GM19395 (cell line): ENCODE measurements at regions not wholly inside any gene's neighbourhood (a gene's known extent, or its start where the extent isn't known, plus 50 kb on each side); places are given as distances from the start of the nearest gene placed in this dataset.
A peak's percentile ranks its signal among the peaks of the same experiment; 100 is the strongest.

Experiments used
- ATAC-seq: cut with Tn5 transposase; IDR thresholded peaks from one replicate; pipeline ENCODE4 v1.9.1; 2021; ENCODE audit warnings: mild to moderate bottlenecking, moderate library complexity; ENCODE audit not compliant: unreplicated experiment

DNA sequence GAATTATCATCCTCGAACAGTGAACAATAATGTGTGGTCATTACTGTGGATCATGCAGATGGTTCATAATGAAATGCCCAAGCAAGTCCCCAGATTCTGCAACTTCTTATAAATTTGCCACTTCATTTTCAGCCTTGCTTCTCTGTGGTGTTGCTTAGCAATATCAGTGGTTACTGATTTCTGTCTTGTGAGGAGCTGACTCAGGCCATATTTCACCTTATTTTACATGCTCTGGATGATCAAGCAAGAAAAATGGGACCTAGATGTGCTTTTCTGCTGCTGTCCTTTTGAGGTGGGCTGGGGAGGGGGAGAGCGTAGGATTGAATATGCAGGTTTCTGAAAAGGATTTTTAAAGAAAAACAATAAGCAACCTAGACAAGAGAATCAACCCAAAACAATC is 188.3 kb downstream of the SLC24A2 start:
- ATAC-seq: no peak

- no peak for ATAC-seq
Measured at GRCh38 chr9:19598722-19599121, 189.9 kb downstream of the ACER2 start.

DNA sequence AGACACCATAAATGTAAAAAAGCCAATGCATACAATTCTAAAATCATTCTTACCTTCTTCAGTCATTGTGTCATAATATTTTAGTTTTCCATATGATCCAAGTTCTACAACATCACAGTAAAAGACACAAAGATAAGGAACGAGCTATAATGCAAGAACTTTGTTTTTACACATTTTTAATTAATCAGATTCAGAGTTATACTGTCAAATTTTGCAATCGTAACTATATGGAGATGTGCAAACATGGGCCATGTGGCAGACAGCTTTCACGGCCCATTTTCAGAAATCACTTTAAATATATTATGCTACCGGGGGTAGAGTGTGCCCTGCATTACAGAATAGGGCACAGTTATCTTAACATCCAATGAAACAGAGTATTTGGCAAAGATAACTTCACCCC is 188.4 kb downstream of the ACER2 start:
- no peak for ATAC-seq

DNA sequence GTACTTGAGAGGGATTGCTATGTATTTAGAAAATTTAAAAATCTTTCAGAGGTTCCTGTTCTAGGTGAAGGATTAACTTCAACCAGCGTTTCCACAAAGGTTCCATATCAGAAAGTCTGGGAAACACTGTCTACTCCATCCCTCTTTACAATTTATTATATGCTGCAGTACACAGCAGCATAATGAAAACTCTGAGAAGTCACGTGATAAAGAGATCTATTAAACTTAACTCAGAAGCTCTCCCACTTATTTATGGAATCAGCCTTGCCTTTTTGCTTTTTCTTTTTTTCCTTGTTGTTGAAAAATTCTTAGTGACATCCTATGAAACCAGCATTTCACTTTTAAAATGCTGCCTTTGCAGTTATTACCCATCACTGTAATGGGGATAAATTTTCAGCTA is 186.2 kb downstream of the ACER2 start:
- no peak for ATAC-seq

DNA sequence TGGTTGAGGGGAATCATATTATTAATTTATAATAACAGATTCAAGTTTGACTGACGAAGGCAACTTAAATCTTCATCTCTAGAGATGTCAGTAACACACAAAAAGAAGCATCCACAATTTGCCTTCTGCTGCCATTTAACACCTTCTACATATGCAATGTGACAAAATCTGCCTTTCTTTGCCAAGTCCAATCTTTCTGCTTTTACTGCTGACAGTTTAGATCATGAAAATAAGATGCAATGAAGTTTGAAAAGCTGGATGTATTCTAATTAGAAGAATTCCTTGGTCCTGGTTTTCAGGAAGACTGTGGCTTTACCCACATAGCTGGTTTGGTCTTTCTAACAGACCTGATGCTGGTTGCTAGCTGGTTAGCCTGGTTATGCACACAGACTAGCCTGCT is 178.9 kb downstream of the ACER2 start:
- no peak for ATAC-seq

GRCh38 chr9:19583890-19584289 is 175.1 kb downstream of the ACER2 start:
- ATAC-seq: no peak

DNA sequence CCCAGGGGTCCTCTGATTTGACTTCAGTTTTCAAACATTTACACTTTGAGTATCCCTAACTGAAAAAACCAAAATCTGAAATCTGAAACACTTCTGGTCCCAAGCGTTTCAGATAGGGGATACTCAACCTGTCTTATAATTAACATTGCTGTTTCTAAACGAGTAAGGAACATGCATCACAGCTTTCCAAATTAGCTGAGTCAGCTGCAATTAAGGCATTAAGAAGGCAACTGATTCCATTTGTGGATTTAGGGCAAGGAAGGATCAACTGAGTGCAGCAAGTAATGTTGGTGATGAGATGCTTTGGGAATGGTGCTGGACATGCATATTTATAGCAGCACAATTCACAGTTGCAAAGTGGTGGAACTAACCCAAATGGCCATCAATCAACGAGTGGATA is 168.6 kb downstream of the ACER2 start:
- ATAC-seq: no peak

GRCh38 chr9:19568946-19569345 is 160.1 kb downstream of the ACER2 start:
- no peak for ATAC-seq

- no peak for ATAC-seq
Measured at GRCh38 chr9:19564396-19565061, 155.7 kb downstream of the ACER2 start.

DNA sequence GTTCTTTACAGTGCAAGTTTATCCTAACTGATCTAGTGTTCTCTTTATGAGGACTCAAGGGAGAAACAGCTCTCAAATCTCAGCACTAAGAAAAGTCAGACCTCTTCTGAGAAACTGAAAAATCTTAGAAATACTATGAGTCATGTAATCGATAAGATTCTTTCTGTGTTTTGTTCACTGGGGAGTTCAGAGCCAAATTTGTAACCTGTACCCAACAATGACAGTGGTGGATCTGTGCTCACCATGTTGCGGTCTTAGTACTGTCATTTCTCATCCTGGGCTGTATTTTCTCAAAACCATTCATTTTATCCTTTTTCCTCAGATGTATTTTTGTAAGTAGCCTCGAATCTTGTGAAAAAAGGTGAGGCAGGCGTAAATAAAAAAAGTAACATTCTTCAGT is 146.4 kb downstream of the ACER2 start:
- ATAC-seq: no peak

DNA sequence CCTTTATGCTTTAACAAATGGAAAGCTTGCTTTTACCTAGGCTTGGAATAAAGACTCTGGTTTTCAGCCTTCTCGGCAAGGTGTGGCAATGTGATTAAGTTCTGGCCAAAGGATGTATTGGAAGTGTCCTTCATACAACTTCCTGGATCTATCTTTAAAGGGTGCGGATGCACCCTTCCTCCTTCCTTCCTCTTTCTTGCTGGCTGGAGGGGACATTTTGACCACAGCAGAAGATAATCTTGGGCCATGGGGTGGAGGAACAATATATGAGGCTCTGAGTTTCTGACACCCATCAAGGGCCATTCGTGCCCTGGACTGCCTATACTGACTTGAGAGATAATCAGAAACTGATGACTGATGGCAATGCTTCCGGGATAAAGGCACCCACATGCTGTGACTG is 145.7 kb downstream of the ACER2 start:
- no peak for ATAC-seq

GRCh38 chr9:19553441-19553840 is 144.6 kb downstream of the ACER2 start:
- ATAC-seq: no peak

DNA sequence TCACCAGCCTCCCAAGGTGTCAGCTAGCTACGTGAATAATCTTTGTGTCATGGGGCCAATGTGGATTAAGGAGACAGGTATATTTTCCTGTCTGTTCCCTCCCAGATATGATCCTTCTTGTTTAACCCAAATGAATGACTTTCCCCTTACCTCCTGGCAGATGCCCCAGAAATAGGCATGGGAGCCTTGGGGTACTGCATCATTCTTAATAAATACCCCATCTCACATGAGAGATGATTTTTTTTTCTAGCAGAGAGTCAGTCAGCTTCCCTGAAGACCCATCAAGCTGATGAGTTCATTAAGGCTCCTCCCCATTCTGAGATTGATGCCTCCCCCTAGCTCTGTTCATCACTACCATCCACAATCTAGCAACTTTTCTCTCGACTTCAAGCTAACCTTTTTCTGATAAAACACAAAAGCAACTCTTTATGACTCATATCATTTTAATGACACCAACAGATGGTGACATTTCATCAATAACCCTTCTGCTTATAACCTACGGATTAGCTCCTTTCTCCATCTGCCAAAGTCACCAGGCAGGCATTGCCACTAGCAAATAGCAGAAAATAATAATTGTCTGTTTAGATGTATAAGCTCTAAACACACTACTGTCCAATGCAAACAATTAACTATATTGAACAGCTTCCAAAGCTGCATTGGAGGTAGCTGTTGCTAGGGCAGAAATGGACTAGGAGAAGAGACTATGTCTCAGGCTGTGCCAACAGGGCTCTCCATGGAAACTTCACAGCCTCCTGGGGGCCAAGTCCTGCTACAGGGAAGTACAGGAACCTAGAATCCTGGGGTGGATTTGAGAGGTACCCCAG is 143.7 kb downstream of the ACER2 start:
- no peak for ATAC-seq

DNA sequence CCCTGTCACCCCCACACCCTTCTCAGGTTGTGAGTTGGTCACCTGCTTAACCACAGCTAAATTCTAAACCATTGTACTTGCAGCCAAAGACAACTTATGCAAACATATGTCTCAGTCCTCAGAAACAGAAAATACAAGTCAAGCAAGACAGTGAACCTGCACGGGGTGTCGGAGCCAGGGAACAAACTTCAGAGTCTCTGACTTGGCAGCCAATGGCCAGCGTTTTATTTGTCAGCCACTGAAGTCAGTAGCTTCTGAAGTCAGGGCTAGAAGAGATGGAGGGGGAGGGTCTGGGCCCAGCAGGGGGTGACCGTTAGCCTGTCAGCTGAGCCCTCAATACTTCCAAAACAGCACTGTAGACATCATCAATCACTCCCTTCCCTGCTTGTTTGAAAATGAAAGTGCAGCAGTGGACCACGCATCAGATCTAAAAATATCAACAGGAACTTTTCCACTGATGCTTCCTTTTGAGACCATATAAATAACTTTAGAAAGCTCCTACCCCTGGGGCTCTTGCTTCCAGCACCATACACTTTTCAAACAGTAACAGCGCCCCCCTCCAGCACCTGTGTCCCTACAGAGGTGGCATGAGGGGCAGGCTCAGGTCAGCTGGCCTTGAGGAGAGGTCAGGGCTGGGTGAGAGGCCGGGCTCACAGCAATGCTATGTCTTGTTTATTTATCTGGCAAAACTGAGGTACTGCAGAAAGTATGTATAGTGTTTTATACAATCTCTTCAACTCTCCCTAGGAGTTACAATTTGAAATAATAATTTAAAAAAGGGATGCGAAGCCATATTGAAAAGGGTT is 142.5 kb downstream of the ACER2 start:
- ATAC-seq: peak; percentile 80

DNA sequence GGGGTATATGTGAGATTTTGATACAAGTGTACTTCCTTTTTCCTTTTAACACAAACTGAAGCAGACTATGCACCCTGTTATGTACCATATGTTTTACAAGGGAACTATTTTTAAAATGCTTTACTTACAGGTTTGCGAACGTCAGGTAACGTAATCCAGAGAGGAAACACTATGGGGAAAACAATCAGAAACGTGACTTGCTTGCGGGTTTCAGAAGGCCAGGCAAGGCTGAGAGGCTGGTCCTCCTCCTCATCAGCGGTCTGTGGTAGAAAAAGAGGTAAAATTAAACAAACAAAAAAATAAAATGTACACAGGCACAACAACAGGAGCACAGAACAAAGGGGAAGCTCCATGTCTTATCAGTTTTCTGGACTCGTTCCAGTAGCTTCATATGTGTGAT is 141.2 kb downstream of the ACER2 start:
- ATAC-seq: no peak

- ATAC-seq: no peak
Measured at GRCh38 chr9:19533373-19533772, 124.6 kb downstream of the ACER2 start.

DNA sequence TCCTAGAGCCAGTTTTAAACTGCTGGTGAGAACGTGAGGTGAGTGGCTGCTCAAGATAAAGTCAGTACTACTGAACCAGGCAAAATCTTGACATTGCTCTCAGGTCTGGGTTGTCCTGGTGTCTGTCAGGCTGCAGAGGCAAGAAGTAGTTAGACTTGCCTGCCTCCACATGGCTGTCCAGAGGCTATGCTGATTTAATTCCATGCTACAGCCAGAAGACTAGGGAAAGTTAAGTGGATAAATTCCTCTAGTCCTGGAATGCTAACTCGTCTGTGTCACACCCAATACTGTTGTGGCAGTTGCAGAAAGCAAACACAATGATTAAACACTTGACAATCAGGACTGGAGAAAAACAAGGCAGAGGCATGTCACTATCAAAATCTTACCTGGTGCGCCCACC is 118.9 kb downstream of the ACER2 start:
- no peak for ATAC-seq

DNA sequence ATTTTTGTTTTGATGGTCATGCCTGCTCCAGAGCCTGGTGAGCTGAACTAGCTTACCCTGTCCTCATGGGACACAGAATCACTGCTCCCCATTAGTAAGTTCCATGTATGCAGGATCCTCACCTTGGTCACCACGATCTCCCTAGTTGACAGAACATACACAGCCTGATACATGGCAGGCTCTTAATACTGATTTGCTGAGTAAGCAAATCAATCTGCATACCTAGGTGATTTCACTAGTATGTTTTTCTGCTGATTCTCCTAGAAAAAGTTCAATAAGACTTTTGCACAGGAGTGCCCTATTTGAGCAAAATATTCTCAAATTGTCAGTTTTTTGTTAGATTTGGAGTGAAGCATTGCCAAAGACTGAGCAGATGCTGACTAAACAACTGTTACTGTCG is 113.7 kb downstream of the ACER2 start:
- no peak for ATAC-seq

DNA sequence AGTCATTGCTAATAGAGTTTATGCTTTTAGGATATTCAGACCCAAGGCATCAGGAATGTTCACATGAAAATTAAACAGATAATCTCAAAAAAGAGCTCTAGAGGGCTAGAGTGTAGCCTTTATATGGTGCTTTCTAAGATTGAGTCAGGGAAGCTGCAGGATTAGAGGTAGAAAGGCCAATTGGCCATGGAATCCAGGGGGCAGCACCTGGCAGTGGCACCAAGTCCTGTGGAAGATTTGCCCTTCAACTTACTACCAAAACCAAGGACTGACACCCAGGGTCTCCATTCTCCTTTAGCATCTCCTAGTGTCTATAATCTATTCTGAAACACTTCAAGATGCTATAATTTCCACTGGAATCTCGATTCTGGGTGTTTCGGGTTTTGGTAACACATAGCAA is 112.4 kb downstream of the ACER2 start:
- ATAC-seq: no peak

DNA sequence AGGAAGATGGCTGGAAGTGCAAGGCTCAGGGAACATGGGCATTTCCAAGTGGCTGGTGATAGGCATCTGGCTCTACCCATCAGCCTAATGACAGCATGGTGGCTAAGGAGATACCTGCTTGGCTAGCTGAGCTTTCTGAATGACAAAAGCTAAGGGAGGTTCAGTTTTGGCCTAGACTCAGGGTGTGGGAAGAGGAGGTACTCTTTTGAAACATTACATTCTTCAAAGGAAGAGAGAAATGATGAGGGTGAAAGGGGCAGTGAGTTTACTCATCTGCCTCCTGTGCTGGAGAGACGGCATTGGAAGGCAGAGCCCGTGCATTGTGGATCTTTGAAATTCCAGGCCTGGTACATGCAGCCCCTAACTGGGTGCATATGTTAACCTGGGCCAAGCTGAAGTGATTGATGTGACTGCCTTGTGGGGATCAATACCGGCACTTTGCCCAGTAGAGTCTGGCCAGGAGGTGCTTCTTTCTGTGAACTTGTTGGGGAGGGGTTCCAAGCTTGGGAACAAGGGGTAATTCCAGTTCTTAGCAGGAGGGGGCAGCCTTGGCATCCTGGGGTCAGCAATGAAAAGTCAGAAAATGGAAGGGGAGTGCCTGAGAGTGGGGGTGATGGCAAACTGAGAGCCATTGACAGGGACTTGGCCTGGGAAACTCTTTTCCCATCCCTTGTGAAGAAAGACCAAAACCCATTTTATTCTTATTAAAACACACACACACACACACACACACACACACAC is 108.6 kb downstream of the ACER2 start:
- ATAC-seq: no peak

DNA sequence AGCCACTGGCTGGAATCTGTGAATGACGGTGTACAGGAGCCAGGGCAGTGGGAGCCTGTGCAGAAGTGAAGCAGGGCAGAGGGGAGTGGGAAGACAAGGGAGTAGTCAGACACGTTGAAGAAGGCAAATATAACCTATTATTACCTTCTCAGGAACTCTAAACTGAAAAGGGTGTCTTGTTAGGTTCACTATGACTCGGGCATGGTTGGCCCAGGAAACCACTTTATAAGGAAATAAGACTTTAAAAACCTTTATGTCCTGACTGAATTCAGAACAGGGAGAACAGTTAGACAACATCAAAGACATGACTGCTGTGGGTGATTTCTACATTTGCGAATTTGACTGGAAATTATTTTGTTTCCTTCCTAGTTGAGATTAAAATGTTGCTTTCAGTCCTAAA is 107.5 kb downstream of the ACER2 start:
- no peak for ATAC-seq
